Left ventricle myocardium superior (tissue), 1 donor: ENCODE measurements at regions not wholly inside any gene's neighbourhood (a gene's known extent, or its start where the extent isn't known, plus 50 kb on each side); places are given as distances from the start of the nearest gene placed in this dataset.

Experiments used
- ATAC-seq: fragments of 200-7000 bp; cut with Tn5 transposase; one replicate; pipeline ENCODE4 v1.9.1; 2020; ENCODE audit warnings: mild to moderate bottlenecking, moderate library complexity
- DNase-seq: peaks from one replicate; pipeline ENCODE4 v3.0.0-alpha.2; 2020
- intact Hi-C: fragments of 100-400 bp; cut with micrococcal nuclease; formaldehyde crosslinking; loops from one replicate; pipeline ENCODE4 v1.11.0; 2022
- donor health status: DM: no; HTN: yes; CAD: no; lungs with severe emphysema.

- intact Hi-C loops = loop anchor here (10.0 kb wide), 1 partner anchor 156 kb away; no protein-coding TSS in a partner anchor
- peak; percentile 74 for DNase-seq
- ATAC-seq = peak; percentile 73
These were observed 160.8 kb downstream of the ACKR3 start for GRCh38 chr2:236730393-236730792.

- peak; percentile 81 for DNase-seq
- intact Hi-C loops = loop anchor here (10.0 kb wide), 1 partner anchor 157 kb away; no protein-coding TSS in a partner anchor
- ATAC-seq = peak; percentile 96
These were observed 162.3 kb downstream of the ACKR3 start for GRCh38 chr2:236731767-236732580.

GRCh38 chr2:236733156-236733555 is 163.5 kb downstream of the ACKR3 start:
- intact Hi-C loops = loop anchor here (10.0 kb wide), 1 partner anchor 158 kb away; no protein-coding TSS in a partner anchor
- DNase-seq (no peak), ATAC-seq (no peak)

- no peak for ATAC-seq
- intact Hi-C loops = loop anchor here (10.0 kb wide), 1 partner anchor 161 kb away; no protein-coding TSS in a partner anchor
- DNase-seq = no peak
These were observed 166.2 kb downstream of the ACKR3 start for GRCh38 chr2:236735825-236736238.

GRCh38 chr2:236738030-236738429 is 168.4 kb downstream of the ACKR3 start:
- intact Hi-C loops = loop anchor here (10.0 kb wide), 1 partner anchor 163 kb away; no protein-coding TSS in a partner anchor
- ATAC-seq = no peak
- no peak for DNase-seq

GRCh38 chr2:236738896-236739295 is 169.3 kb downstream of the ACKR3 start:
- no peak for ATAC-seq
- intact Hi-C loops = loop anchor here (10.0 kb wide), 1 partner anchor 164 kb away; no protein-coding TSS in a partner anchor
- DNase-seq = no peak

- intact Hi-C loops = loop anchor here (10.0 kb wide), 1 partner anchor 165 kb away; no protein-coding TSS in a partner anchor
- ATAC-seq = no peak
These were observed 170.0 kb downstream of the ACKR3 start for GRCh38 chr2:236739663-236740062.

GRCh38 chr2:236740506-236740905 is 170.9 kb downstream of the ACKR3 start:
- ATAC-seq (no peak), DNase-seq (no peak)
- intact Hi-C loops = no loop called here

More at GRCh38 chr2:236739663-236740062, 170.0 kb downstream of the ACKR3 start:
- no peak for DNase-seq

- DNase-seq (no peak), ATAC-seq (no peak)
- intact Hi-C loops = no loop called here
These were observed 173.7 kb downstream of the ACKR3 start for GRCh38 chr2:236743039-236743920.

GRCh38 chr2:236743921-236744280 is 174.3 kb downstream of the ACKR3 start:
- ATAC-seq (no peak), DNase-seq (no peak)
- intact Hi-C loops = no loop called here

GRCh38 chr2:236744281-236744705 is 174.7 kb downstream of the ACKR3 start:
- ATAC-seq (no peak), DNase-seq (no peak)
- intact Hi-C loops = no loop called here

GRCh38 chr2:236744716-236745115 is 175.1 kb downstream of the ACKR3 start:
- DNase-seq (no peak), ATAC-seq (no peak)
- intact Hi-C loops = no loop called here

GRCh38 chr2:236745420-236746210 is 176.0 kb downstream of the ACKR3 start:
- intact Hi-C loops = no loop called here
- DNase-seq (no peak), ATAC-seq (no peak)

GRCh38 chr2:236746833-236747232 is 177.2 kb downstream of the ACKR3 start:
- no peak for DNase-seq
- ATAC-seq = no peak
- intact Hi-C loops = no loop called here

- no peak for DNase-seq
- no peak for ATAC-seq
- intact Hi-C loops = no loop called here
These were observed 177.8 kb downstream of the ACKR3 start for GRCh38 chr2:236747426-236747825.

GRCh38 chr2:236747925-236748324 is 178.3 kb downstream of the ACKR3 start:
- no peak for ATAC-seq
- DNase-seq = no peak
- intact Hi-C loops = no loop called here

GRCh38 chr2:236748385-236748784 is 178.8 kb downstream of the ACKR3 start:
- peak; percentile 80 for ATAC-seq
- DNase-seq = peak; percentile 42
- intact Hi-C loops = no loop called here

- ATAC-seq (peak; percentile 79), DNase-seq (peak; percentile 66)
- intact Hi-C loops = no loop called here
These were observed 179.2 kb downstream of the ACKR3 start for GRCh38 chr2:236748801-236749200.

- no peak for DNase-seq
- ATAC-seq = no peak
- intact Hi-C loops = no loop called here
These were observed 179.7 kb downstream of the ACKR3 start for GRCh38 chr2:236749346-236749745.
